AG20443 (cell line): ENCODE measurements at regions not wholly inside any gene's neighbourhood (a gene's known extent, or its start where the extent isn't known, plus 50 kb on each side); places are given as distances from the start of the nearest gene placed in this dataset.
"Not testable (repeated sequence)": the region's sequence is repeated elsewhere in the genome, so short reads cannot be mapped to it uniquely, and the experiment has no call there.

Source experiments
- DNase-seq: peaks from one replicate; pipeline ENCODE4 v3.0.0; 2012; ENCODE audit warnings: low spot score, mixed read lengths

- no peak for DNase-seq
Observed at GRCh38 chr3:106263546-106263945, 394.7 kb upstream of the CBLB start.

DNA sequence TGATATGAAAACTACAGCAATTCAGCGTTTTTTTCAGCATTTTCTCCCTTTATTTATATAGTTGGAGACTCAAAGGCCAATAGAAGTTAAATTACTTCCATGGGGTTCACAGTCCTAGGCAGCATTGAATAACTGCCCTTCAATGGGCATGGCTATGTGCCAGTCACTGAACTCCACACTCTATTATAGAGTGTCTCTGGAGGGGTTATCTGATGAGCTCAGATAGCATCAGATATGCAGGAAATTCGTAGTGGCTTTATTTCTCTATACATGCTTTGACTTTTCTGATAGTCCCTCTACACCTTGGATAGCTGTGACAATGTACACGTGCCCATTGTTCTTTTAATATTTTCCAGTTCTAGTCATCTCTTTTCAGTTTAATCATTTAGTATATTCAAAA, 396.9 kb upstream of the CBLB start:
- DNase-seq = no peak

DNA sequence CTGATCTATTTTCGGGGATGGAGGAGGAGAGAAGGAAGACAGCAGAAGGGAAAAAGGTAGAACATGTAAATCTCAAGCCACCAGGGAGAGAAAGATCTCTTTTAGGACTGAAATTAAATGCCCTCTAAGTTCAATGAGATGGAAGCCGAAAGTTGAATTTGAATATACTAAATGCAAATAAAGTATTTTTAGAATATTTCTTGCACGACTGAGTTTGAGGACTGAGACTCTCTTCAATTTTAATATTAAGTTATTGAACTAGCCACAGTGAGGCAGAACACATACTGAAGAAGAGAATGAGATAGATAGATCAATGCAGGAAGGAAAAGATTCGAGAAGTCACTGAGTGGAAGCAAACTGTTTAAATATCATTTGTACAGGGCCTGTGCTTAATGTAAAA, 399.9 kb upstream of the CBLB start:
- no peak for DNase-seq

- no peak for DNase-seq
Observed at GRCh38 chr3:106272302-106272701, 403.5 kb upstream of the CBLB start.

- DNase-seq = no peak
Observed at GRCh38 chr3:106275592-106275991, 406.8 kb upstream of the CBLB start.

DNA sequence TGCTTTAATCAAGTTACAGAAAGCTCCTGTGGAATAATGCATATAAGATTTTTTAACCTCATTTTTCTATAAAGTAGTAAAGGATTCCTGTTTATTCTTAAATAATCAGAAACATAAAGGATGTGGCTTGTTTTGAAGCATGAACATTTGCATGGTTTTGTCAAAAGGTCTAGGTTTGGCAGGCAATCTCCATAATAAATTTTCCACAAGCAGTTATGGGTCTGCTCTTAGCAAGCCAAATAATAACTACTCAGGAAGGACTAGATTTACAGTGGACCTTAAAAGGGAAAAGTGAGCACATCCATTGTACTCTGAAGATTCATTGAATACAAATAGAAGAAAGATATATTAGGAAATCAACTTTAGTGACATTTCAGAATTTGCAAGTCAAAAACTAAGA, 407.3 kb upstream of the CBLB start:
- DNase-seq = no peak

DNA sequence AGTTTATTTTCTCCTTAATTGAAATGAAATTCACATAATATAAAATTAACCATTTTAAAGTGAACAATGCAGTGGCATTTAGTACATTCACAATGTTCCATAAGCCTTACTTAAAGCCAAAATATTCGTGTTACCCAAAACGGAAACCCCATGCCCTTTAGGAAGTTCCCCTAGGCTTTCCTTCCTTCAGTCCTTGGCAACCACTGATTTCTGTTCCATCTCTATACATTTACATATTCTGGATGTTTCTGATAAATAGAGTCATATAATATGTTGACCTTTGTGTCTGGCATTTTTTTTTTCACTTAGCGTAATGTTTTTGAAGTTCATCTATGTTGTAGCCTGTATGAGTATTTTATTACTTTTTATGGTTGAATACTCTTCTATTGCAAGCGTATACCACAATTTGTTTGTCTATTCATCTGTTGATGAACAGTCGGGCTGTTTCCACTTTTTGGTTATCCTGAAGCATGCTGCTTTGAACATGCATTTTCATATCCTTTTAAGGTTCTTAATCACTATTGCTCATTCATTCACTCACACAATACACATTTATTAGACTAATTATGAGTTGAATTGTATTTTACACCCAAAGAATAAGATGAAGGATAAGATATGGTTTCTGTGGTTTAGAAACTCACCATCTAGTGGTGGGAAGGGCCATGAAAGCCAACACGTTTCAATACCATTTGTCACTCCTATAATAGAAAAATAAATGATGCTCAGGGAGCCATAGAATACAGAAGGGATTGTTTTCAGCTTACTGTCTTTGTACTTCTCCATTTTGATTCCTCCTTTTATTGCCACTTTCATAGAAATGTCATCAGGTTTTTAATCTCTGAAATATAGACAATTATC, 408.2 kb upstream of the CBLB start:
- DNase-seq = no peak

GRCh38 chr3:106277731-106278130, 408.9 kb upstream of the CBLB start:
- DNase-seq = no peak

- no peak for DNase-seq
Observed at GRCh38 chr3:106281221-106281620, 412.4 kb upstream of the CBLB start.

- no peak for DNase-seq
Observed at GRCh38 chr3:106282943-106283342, 414.1 kb upstream of the CBLB start.

DNA sequence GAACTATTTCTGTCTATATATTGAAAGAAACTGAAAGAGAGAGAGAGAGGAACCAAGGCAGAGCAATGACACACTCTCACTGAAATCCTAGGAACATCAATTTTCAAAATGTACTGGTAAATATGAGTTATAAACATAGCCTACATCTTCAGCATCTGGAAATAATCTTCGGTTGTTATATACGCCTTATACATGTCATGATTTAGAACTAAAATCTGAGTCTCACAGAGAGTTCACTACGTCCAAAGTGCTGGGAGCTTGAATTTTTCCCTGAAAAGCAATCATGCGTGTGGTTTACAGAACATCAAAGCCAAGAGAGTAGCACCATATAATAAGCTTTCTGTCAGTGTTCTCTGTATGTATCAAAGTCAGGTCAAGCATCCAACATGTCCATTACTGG, 420.0 kb upstream of the CBLB start:
- no peak for DNase-seq

DNA sequence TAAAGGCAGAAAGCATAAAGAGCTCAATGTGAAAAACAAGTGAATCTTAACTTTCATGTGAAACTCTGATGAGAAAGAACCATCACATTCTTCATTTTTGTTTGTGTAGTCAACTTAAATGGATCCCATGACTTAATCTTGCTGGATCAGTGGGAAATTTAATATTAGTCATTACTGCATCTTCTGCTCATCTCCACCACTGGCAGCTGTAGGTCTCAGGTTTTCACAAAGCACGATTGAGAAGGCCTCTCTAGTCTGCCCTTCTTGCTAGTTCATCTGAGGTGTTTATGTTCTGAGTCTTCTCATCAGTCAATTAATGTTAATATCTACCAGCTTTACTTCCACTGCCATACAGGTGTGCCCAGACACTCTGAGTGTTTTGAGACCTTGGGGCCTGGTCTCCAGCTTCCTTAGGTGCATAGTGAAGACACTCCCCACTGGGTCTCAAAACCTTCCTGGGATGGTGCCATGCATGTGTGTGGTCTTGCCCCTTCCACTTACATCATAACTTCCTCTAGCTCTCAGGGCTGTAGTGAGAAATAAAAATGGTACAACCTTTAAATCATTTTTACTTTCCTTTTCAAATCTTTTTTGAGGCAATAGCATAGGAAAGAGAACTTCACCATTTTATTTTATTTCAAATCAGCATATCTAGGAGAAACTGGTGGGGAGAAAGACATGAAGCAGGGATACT, 421.6 kb upstream of the CBLB start:
- DNase-seq = no peak

GRCh38 chr3:106293161-106293560, 424.3 kb upstream of the CBLB start:
- DNase-seq = no peak

DNA sequence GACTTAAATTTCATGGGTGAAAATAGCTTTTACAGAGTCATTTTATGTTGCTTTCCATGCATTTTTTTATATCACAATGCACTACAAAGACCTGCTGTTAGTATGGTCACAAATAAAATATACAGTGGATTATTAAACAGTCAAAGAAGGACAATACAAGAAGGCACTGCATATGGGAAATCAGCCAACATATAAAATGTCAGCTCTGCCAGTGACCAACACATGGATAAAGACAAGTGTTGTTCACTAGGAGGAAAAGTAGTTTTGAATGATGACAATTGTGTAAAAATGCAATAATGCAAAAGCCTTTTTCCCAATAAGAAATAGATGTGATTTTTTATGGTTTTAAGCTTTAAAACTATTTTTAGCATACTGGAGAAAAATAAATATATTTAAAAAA, 425.3 kb upstream of the CBLB start:
- no peak for DNase-seq

DNA sequence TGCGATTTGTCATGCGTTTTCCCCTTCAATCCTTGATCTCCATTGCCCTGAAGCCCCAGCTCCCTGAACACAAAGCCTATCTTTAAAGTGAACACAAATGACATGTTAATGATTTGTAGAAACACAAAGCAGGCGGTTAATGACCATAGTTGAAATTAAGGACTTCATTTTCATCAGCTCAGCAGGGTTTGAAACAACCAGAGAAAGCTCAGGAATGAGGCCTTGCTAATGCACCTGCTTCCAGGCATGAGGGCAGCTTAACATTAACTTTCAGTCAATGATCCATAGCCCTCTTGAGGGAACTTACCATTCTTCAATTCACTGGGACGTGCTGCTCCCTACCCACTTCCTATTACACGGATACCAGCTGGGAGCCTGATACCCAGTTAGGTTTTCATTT, 427.2 kb upstream of the CBLB start:
- DNase-seq = no peak

- peak; percentile 51 for DNase-seq
Observed at GRCh38 chr3:106299300-106300098, 430.7 kb upstream of the CBLB start.

DNA sequence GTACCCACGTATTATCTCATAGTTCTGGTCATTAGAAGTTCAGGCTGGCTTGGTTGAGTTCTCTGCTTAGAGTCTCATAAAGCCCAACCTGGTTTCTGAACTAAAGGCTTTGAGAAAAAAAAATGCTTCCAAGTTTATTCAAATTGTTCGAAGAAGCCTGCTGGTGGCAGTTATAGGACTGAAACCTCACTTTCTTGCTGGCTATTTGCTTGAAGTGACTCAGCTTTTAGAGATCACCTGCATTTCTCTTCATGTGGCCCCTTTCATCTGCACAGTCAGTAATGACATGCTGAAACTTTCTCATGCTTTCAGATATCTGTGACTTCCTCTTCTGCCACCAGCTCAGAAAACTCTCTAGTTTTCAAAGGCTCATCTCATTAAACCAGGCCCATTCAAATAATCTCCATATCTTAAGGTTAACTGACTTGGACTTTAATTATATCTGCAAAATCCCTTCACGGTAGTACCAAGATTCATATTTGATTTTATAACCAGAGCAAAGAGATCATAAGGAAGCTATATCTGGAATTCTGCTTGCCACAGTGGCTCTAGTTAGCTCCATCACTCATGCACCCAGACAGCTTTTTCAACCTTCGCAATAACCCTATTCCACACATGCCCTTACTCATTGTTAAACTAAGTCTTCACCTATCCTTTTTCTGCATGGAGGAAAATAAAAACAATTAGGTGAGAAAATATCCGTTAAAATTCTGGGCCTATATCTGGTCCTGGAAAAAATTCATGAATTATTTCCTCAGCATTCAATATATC, 433.8 kb upstream of the CBLB start:
- DNase-seq = no peak

DNA sequence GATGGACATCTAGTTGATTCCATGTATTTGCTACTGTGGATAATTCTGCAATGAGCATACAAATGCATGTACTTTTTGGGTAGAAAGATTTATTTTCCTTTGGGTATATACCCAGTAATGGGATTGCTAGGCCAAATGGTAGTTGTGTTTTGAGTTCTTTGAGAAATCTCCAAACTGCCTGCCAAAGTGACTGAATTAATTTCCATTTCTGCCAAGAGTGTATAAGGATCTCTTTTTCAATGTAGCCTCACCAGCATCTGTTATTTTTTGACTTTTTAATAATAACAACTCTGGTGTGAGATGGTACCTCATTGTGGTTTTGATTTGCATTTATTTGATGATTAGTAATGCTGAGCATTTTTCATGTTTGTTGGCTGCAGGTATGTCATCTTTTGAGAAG, 435.0 kb upstream of the CBLB start:
- no peak for DNase-seq

GRCh38 chr3:106305127-106305526, 436.3 kb upstream of the CBLB start:
- no peak for DNase-seq

GRCh38 chr3:106305882-106306435, 437.1 kb upstream of the CBLB start:
- peak; percentile 13 for DNase-seq

DNA sequence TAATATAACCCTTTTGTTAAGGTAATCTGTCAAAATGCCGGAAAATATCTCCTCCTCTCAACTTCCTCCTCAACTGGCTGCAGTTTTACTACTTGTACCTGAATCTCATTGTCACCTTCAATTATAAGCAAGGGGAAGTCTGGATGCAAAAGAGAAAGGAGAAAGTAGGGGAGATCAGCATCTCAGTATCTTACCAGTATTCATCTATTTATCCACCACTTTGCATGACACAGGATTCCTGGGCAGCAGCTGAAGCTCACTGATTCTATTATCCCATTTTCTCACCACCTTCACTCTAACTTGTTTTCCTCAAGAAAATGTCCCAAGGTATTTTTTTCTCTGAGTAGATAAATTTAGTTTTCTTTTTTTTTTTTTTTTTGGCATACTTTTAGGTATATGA, 440.5 kb upstream of the CBLB start:
- DNase-seq = no peak

- not testable (repeated sequence) for DNase-seq
Observed at GRCh38 chr3:106309798-106310197, 441.0 kb upstream of the CBLB start.
